ENCODE measurements at regions not wholly inside any gene's neighbourhood (a gene's known extent, or its start where the extent isn't known, plus 50 kb on each side); places are given as distances from the start of the nearest gene placed in this dataset.

DNA sequence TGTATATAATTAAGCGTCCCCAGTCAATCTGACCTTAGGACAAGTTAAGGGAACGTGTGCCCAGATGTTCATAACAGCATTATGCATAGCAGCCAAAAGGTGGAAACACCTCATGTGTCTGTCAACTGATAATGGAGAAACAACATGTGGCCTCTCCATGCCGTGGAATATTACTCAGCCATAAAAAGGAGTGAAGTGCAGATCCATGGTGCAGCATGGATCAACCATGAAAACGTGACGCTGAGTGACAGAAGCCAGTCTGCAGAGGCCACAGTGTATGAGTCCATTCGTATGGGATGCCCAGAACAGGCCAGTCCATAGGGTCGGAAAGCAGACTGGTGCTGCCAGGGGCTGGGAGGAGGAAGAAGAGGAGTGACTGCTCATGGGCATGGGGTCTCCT is 161.0 kb upstream of the CIBAR2 start:
- no peak for TF ChIP-seq EZH2phosphoT487 (IDR thresholded peaks at IDR 0.05; ENCODE audit: borderline replicate concordance)
- no peak for TF ChIP-seq CTCF (conservative IDR thresholded peaks at IDR 0.05; ENCODE audit: low read length)

Measured in Loucy (cell line).